OCI-LY1 (cell line): ENCODE measurements at regions not wholly inside any gene's neighbourhood (a gene's known extent, or its start where the extent isn't known, plus 50 kb on each side); places are given as distances from the start of the nearest gene placed in this dataset.
A peak's percentile ranks its signal among the peaks of the same experiment; 100 is the strongest.

Experiments
- H2AFZ ChIP-seq: fragments of 200-600 bp; sonication (generic), shearing (Covaris generic); 2 replicates; pipeline ENCODE4 v1.6.0; 2014; ENCODE audit warnings: antibody characterized with exemption, mild to moderate bottlenecking, low read length
- H3F3A ChIP-seq: fragments of 200-600 bp; sonication (generic), shearing (Covaris generic); 2 replicates; pipeline ENCODE4 v1.6.0; 2014; ENCODE audit warnings: mild to moderate bottlenecking, antibody characterized with exemption, low read length, moderate library complexity; ENCODE audit not compliant: insufficient read depth
- H3K27ac ChIP-seq: fragments of 200-600 bp; sonication (generic); 2 replicates; pipeline ENCODE4 v1.5.1; 2014; ENCODE audit warnings: low read length, mixed run types, mild to moderate bottlenecking, low read depth; ENCODE audit not compliant: poor library complexity, severe bottlenecking
- H3K27me3 ChIP-seq: fragments of 200-600 bp; sonication (generic); 2 replicates; pipeline ENCODE4 v1.6.0; 2014; ENCODE audit warnings: antibody characterized with exemption, mild to moderate bottlenecking, low read length, moderate library complexity; ENCODE audit not compliant: insufficient read depth
- H3K36me3 ChIP-seq: fragments of 200-600 bp; sonication (generic); 2 replicates; pipeline ENCODE4 v1.6.1; 2014; ENCODE audit warnings: mild to moderate bottlenecking, antibody characterized with exemption, low read length, moderate library complexity, mixed read lengths; ENCODE audit not compliant: insufficient read depth
- H3K4me1 ChIP-seq: fragments of 200-600 bp; sonication (generic); 2 replicates; pipeline ENCODE4 v1.5.1; 2014; ENCODE audit warnings: mild to moderate bottlenecking, low read length, moderate library complexity; ENCODE audit not compliant: insufficient read depth, severe bottlenecking
- H3K4me2 ChIP-seq: fragments of 200-600 bp; sonication (generic), shearing (Covaris generic); 2 replicates; pipeline ENCODE4 v1.6.1; 2014; ENCODE audit warnings: low read length
- H3K4me3 ChIP-seq: fragments of 200-600 bp; sonication (generic); 2 replicates; pipeline ENCODE4 v1.5.1; 2014; ENCODE audit warnings: low read length, low read depth, mild to moderate bottlenecking, mixed read lengths; ENCODE audit not compliant: poor library complexity, severe bottlenecking
- H3K79me2 ChIP-seq: fragments of 200-600 bp; shearing (Covaris generic); 2 replicates; pipeline ENCODE4 v1.6.1; 2016; ENCODE audit warnings: mixed run types, low read length, mixed read lengths; ENCODE audit not compliant: insufficient read depth
- H3K9ac ChIP-seq: fragments of 200-600 bp; sonication (generic), shearing (Covaris generic); 2 replicates; pipeline ENCODE4 v1.6.1; 2014; ENCODE audit warnings: mild to moderate bottlenecking, low read length, mixed read lengths
- H3K9me2 ChIP-seq: fragments of 200-600 bp; sonication (generic), shearing (Covaris generic); 2 replicates; pipeline ENCODE4 v1.6.1; 2014; ENCODE audit warnings: low read depth, mild to moderate bottlenecking, low read length, mixed read lengths
- H3K9me3 ChIP-seq: fragments of 200-600 bp; shearing (Covaris generic); 2 replicates; pipeline ENCODE4 v1.6.1; 2014; ENCODE audit warnings: low read length, mixed read lengths
- H4K20me1 ChIP-seq: fragments of 200-600 bp; sonication (generic), shearing (Covaris generic); 2 replicates; pipeline ENCODE4 v1.6.0; 2016; ENCODE audit warnings: mild to moderate bottlenecking, low read length; ENCODE audit not compliant: insufficient read depth
- CTCF ChIP-seq: fragments of 200-600 bp; sonication (generic), shearing (Covaris generic); IDR thresholded peaks from 2 replicates; pipeline ENCODE4 v1.5.1; 2017; ENCODE audit warnings: mild to moderate bottlenecking, antibody characterized with exemption, low read length, moderate library complexity, mixed read lengths
- EZH2 ChIP-seq: fragments of 200-600 bp; sonication (generic), shearing (Covaris generic); IDR thresholded peaks from 2 replicates; pipeline ENCODE4 v1.8.0; 2017; ENCODE audit warnings: borderline replicate concordance, mixed run types, mild to moderate bottlenecking, antibody characterized with exemption, low read length, moderate library complexity, mixed read lengths

GRCh38 chr3:72177075-72178050 lies 392.4 kb upstream of the PROK2 start:
- TF ChIP-seq EZH2 (no peak), CTCF (no peak)
- peaks cover 10% of the 10 kb centered on the region for H3K4me1 ChIP-seq
- H3K9ac ChIP-seq, result no peak overlapping the region
- H3K27me3 ChIP-seq, result peaks cover 13% of the 10 kb centered on the region; the same call in 1 of the 2 replicates
- H3K9me2 ChIP-seq, result no peaks in the 10 kb centered on the region
- no peaks in the 10 kb centered on the region for H3K79me2 ChIP-seq
- no peaks in the 10 kb centered on the region for H3F3A ChIP-seq
- H3K4me3 ChIP-seq, result no peak overlapping the region
- no peaks in the 10 kb centered on the region for H3K9me3 ChIP-seq
- no peaks in the 10 kb centered on the region for H4K20me1 ChIP-seq
- no peaks in the 10 kb centered on the region for H3K36me3 ChIP-seq
- no peak overlapping the region for H3K27ac ChIP-seq
- H3K4me2 ChIP-seq, result peak overlapping the region; percentile 17; the same call in 1 of the 2 replicates
- no peak overlapping the region for H2AFZ ChIP-seq

GRCh38 chr3:72176537-72177041 lies 391.6 kb upstream of the PROK2 start:
- no peaks in the 10 kb centered on the region for H3K9me3 ChIP-seq
- TF ChIP-seq EZH2 (no peak), CTCF (no peak)
- H3K9ac ChIP-seq, result no peak overlapping the region
- H3K4me3 ChIP-seq, result no peak overlapping the region
- H3K27ac ChIP-seq, result no peak overlapping the region
- H3K9me2 ChIP-seq, result no peaks in the 10 kb centered on the region
- H3K4me1 ChIP-seq, result peaks cover 10% of the 10 kb centered on the region
- no peak overlapping the region for H2AFZ ChIP-seq
- H3K4me2 ChIP-seq, result no peak overlapping the region
- H3K36me3 ChIP-seq, result no peaks in the 10 kb centered on the region
- no peaks in the 10 kb centered on the region for H3F3A ChIP-seq
- H3K79me2 ChIP-seq, result no peaks in the 10 kb centered on the region
- H3K27me3 ChIP-seq, result peaks cover 13% of the 10 kb centered on the region; the same call in 1 of the 2 replicates
- no peaks in the 10 kb centered on the region for H4K20me1 ChIP-seq

- Histone ChIP-seq H3K9ac (no peak overlapping the region), H3K4me3 (no peak overlapping the region), H3K9me2 (no peaks in the 10 kb centered on the region), H3K36me3 (no peaks in the 10 kb centered on the region), H3K4me2 (no peak overlapping the region), H3K4me1 (peaks cover 10% of the 10 kb centered on the region), H3K27ac (no peak overlapping the region), H3K27me3 (peaks cover 13% of the 10 kb centered on the region; the same call in 1 of the 2 replicates), H3F3A (no peaks in the 10 kb centered on the region), H3K9me3 (no peaks in the 10 kb centered on the region), H3K79me2 (no peaks in the 10 kb centered on the region), H2AFZ (no peak overlapping the region), H4K20me1 (no peaks in the 10 kb centered on the region)
- no peak for TF ChIP-seq CTCF
- TF ChIP-seq EZH2, result no peak
Observed at GRCh38 chr3:72175296-72175858, 390.4 kb upstream of the PROK2 start.
